Stimulated activated CD4-positive, alpha-beta T cell treated with anti-CD3 and anti-CD28 coated beads, Interleukin-12 subunit alpha, Interleukin-12 subunit beta, amount 100 ng/mL, for 4 hours (primary cell): ENCODE measurements at regions not wholly inside any gene's neighbourhood (a gene's known extent, or its start where the extent isn't known, plus 50 kb on each side); places are given as distances from the start of the nearest gene placed in this dataset.

Experiments
- DNase-seq: peaks from one replicate; pipeline ENCODE4 v3.0.0-alpha.2; 2020

GRCh38 chr1:98104289-98104688, 183.5 kb upstream of the DPYD start:
- no peak for DNase-seq

- no peak for DNase-seq
Measured at GRCh38 chr1:98103617-98104285, 182.9 kb upstream of the DPYD start.

- no peak for DNase-seq
Measured at GRCh38 chr1:98102345-98103030, 181.7 kb upstream of the DPYD start.

GRCh38 chr1:98101364-98101763, 180.5 kb upstream of the DPYD start:
- no peak for DNase-seq

- DNase-seq = no peak
Measured at GRCh38 chr1:98099501-98099900, 178.7 kb upstream of the DPYD start.

- no peak for DNase-seq
Measured at GRCh38 chr1:98098473-98098872, 177.6 kb upstream of the DPYD start.

- no peak for DNase-seq
Measured at GRCh38 chr1:98090351-98090750, 169.5 kb upstream of the DPYD start.

- no peak for DNase-seq
Measured at GRCh38 chr1:98088381-98088780, 167.5 kb upstream of the DPYD start.

- no peak for DNase-seq
Measured at GRCh38 chr1:98086796-98087441, 166.1 kb upstream of the DPYD start.

- no peak for DNase-seq
Measured at GRCh38 chr1:98086156-98086555, 165.3 kb upstream of the DPYD start.

- no peak for DNase-seq
Measured at GRCh38 chr1:98084188-98084587, 163.4 kb upstream of the DPYD start.

GRCh38 chr1:98081944-98082343, 161.1 kb upstream of the DPYD start:
- DNase-seq = no peak

GRCh38 chr1:98078596-98078995, 157.8 kb upstream of the DPYD start:
- no peak for DNase-seq

GRCh38 chr1:98077691-98078090, 156.9 kb upstream of the DPYD start:
- no peak for DNase-seq

- DNase-seq = no peak
Measured at GRCh38 chr1:98075626-98076025, 154.8 kb upstream of the DPYD start.

- DNase-seq = no peak
Measured at GRCh38 chr1:98073823-98074222, 153.0 kb upstream of the DPYD start.

- no peak for DNase-seq
Measured at GRCh38 chr1:98073106-98073505, 152.3 kb upstream of the DPYD start.

- DNase-seq = no peak
Measured at GRCh38 chr1:98072047-98072446, 151.2 kb upstream of the DPYD start.

GRCh38 chr1:98068016-98068415, 147.2 kb upstream of the DPYD start:
- DNase-seq = no peak

- no peak for DNase-seq
Measured at GRCh38 chr1:98066911-98067310, 146.1 kb upstream of the DPYD start.

GRCh38 chr1:98059620-98060019, 138.8 kb upstream of the DPYD start:
- no peak for DNase-seq

- DNase-seq = no peak
Measured at GRCh38 chr1:98058676-98059075, 137.8 kb upstream of the DPYD start.

GRCh38 chr1:98057236-98057910, 136.5 kb upstream of the DPYD start:
- no peak for DNase-seq

GRCh38 chr1:98056781-98057180, 135.9 kb upstream of the DPYD start:
- DNase-seq = no peak
